Gastroesophageal sphincter (tissue), 3 donors: ENCODE measurements at regions not wholly inside any gene's neighbourhood (a gene's known extent, or its start where the extent isn't known, plus 50 kb on each side); places are given as distances from the start of the nearest gene placed in this dataset.

ENCODE experiments used
- CTCF ChIP-seq, 4 experiments: fragments of 200-600 bp in 2 of 4; fragments of 450-650 bp in 2 of 4; sonication (generic) in 1 of 4; IDR thresholded peaks; one replicate each; pipeline ENCODE4 v1.5.1; 2017 to 2019; ENCODE audit warnings: antibody characterized with exemption in 4 of 4, mild to moderate bottlenecking in 2 of 4, moderate library complexity in 2 of 4
- EP300 ChIP-seq: sonication (generic); formaldehyde crosslinking; IDR thresholded peaks from one replicate; pipeline ENCODE4 v1.6.1; 2017; ENCODE audit warnings: antibody characterized with exemption, mild to moderate bottlenecking
- POLR2AphosphoS5 ChIP-seq: sonication (generic); formaldehyde crosslinking; IDR thresholded peaks from one replicate; pipeline ENCODE4 v1.6.1; 2017; ENCODE audit warnings: antibody characterized with exemption

- TF ChIP-seq EP300 (no peak), CTCF (IDR thresholded peaks at IDR 0.05) (no peak), POLR2AphosphoS5 (no peak)
Measured at GRCh38 chr18:47696870-47697269, 233.6 kb downstream of the SMAD2 start.
